GM10266 (cell line): ENCODE measurements at regions not wholly inside any gene's neighbourhood (a gene's known extent, or its start where the extent isn't known, plus 50 kb on each side); places are given as distances from the start of the nearest gene placed in this dataset.
"Not testable (repeated sequence)": the region's sequence is repeated elsewhere in the genome, so short reads cannot be mapped to it uniquely, and the experiment has no call there.

Experiments
- DNase-seq: peaks from one replicate; pipeline ENCODE4 v3.0.0; 2012; ENCODE audit errors: extremely low spot score
- TF ChIP-seq, protein P1 (sequence below): IDR thresholded peaks from 2 replicates; pipeline ENCODE4 v1.5.1; 2012; ENCODE audit warnings: mild to moderate bottlenecking, low read depth; ENCODE audit not compliant: control insufficient read depth, insufficient read depth; ENCODE audit errors: missing control alignments

DNA sequence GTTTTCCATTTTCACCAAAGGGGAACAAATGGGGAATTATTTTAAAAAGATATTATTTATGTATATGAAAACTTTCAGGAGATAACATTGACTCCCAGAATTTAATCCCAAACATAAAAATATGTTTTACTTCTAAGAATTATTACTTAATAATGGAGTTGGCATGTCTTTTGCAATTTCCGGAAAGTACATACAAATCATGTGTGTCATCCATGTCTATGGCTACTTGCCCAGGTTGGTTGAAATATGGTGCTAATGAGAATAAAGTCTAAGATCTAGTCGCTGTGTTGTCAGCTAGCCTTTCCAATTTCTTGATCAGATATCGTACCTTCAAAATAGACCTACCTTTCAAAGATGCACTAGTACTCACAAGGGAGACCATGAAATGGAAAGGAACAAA is 1003.2 kb upstream of the PCDH20 start:
- TF ChIP-seq, protein P1, sequence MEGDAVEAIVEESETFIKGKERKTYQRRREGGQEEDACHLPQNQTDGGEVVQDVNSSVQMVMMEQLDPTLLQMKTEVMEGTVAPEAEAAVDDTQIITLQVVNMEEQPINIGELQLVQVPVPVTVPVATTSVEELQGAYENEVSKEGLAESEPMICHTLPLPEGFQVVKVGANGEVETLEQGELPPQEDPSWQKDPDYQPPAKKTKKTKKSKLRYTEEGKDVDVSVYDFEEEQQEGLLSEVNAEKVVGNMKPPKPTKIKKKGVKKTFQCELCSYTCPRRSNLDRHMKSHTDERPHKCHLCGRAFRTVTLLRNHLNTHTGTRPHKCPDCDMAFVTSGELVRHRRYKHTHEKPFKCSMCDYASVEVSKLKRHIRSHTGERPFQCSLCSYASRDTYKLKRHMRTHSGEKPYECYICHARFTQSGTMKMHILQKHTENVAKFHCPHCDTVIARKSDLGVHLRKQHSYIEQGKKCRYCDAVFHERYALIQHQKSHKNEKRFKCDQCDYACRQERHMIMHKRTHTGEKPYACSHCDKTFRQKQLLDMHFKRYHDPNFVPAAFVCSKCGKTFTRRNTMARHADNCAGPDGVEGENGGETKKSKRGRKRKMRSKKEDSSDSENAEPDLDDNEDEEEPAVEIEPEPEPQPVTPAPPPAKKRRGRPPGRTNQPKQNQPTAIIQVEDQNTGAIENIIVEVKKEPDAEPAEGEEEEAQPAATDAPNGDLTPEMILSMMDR = no peak
- DNase-seq = no peak

DNA sequence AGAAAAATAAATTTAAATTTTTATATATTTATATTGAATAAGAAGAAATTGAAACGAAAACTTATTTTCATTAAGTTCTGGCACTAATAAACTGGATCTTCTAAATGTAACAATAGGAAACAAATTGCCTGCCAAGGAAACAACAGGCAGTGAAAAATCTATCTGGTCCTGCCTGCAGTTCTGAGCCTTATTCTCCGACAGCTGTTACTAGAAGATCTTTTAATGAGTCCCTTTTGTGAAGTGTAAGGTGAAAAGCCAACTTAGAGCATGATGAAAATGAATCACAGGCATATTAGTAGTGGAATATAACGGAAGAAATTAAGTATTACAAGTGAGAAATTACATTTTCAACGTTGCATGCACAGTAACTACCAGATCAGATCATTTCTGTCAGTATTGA is 1002.7 kb upstream of the PCDH20 start:
- TF ChIP-seq, protein P1 = no peak
- no peak for DNase-seq

DNA sequence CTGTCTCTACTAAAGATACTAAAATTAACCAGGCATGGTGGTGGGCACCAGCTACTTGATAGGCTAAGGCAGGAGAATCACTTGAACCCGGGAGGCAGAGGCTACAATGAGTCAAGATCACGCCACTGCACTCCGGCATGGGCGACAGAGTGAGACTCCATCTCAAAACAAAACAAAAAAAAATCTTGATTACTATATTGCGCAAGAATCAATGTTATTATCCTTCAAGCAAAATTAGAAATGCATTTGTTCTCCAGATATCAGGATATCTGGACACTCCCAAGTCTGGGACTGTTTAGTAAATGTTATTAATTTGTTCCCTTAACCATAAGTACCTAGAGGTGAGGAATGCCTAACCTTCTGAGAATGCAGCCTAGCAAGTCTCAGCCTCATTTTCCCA is 992.2 kb upstream of the PCDH20 start:
- TF ChIP-seq, protein P1 = no peak
- DNase-seq = no peak

DNA sequence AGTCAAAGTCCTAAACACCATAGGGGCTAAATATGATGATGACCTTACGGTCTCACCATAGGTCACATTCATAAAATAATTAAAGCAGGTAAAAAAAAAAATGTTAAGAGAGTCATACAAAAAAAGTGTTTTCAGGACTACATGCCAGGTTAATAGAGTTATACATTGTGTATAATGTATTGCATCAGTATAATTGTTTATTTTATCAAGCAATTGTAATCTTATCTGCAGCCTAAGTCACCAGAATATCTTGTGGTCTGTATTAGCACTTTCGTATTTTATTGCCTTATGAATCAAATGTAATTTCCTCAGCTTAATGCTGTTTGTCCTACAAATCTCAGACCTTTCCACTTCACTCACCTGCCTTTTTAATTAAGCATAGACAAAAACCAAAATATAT is 972.9 kb upstream of the PCDH20 start:
- DNase-seq = no peak
- TF ChIP-seq, protein P1 = no peak

DNA sequence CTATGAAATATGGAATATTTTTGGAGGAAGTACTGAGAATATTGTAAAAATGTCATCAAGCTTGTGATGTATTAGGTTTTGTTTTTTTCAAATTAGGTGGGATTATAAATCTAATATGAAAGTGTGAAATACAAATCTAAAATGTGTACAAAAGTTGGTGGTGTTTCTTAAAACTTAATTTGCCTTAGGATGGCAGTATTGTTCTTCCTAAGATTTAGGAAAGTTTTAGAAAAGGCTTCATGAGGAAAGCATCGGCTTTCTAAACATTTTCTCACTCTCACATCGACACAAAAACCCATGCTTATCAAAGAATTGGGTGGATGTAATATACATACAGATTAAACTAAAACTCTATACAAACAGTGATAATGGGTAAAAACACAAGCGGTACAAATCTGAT is 972.0 kb upstream of the PCDH20 start:
- DNase-seq = no peak
- TF ChIP-seq, protein P1 = no peak

DNA sequence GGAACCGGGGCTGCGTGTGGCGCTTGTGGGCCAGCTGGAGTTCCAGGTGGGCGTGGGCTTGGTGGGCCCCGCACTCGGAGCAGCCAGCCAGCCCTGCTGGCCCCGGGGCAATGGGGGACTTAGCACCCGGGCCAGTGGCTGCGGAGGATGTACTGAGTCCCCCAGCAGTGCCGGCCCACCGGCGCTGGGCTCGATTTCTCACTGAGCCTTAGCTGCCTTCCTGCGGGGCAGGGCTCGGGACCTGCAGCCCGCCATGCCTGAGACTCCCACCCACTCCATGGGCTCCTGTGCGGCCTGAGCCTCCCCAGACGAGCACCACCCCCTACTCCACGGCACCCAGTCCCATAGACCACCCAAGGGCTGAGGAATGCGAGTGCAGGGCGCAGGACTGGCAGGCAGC is 963.6 kb upstream of the PCDH20 start:
- not testable (repeated sequence) for DNase-seq

DNA sequence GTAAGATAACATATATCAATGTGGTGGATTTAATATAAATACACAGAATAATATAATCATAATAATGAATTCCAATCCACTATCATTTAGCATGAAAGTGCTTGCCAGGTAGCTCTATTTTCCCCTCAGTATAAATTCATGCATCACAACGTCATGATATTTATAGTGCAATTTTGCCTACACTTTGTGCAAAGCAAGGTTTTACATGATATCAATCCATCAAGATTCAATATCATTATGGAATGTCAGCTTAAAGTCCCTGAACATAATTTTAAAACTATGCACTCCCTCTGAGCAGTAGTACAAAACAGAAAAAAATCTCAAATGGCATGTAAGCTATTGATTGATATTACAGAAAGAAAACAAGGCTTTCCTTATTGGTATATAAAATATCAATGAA is 962.2 kb upstream of the PCDH20 start:
- TF ChIP-seq, protein P1 = no peak
- no peak for DNase-seq

DNA sequence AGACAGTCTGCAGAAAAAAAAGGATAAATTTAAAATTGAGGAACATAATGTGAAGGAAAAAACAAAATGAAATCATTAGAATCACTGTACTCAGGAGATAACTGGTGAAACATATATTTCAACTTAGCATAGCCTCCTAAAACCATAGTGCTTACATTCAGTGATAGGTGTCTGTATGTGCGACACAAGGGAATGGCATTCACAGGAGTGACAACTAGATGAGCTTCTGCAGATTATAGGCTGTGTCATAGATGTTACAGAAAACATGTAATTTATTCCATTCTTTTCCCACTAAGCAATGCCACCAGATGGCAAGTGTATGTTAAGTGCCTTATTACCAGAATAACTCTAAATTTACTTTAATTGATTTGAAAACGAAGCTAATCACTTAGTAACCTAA is 960.0 kb upstream of the PCDH20 start:
- TF ChIP-seq, protein P1 = no peak
- no peak for DNase-seq
